A549 (cell line): ENCODE measurements at regions not wholly inside any gene's neighbourhood (a gene's known extent, or its start where the extent isn't known, plus 50 kb on each side); places are given as distances from the start of the nearest gene placed in this dataset.

Experiments
- ATAC-seq, 2 experiments: fragments of 200-7000 bp in 1 of 2; fragments of >200 bp in 1 of 2; cut with Nextera tagmentation in 1 of 2; cut with Tn5 transposase in 1 of 2; 3 replicates each; pipeline versions ENCODE4 v1.8.0 to v1.9.1; 2018 to 2020; ENCODE audit warnings: mild to moderate bottlenecking in 1 of 2, moderate library complexity in 1 of 2
- CTCF ChIA-PET: fragments of 300-600 bp; sonication (Branson Sonifier 250); formaldehyde crosslinking; extraction: SDS; loops from one replicate; lab custom pipeline; 2021; ENCODE audit warnings: antibody characterized with exemption, inconsistent platforms; lab: Yijun Ruan, JAX
- POLR2A ChIA-PET: fragments of 350-600 bp; formaldehyde crosslinking; extraction: SDS; loops from one replicate; lab custom pipeline; 2021; ENCODE audit warnings: antibody characterized with exemption, inconsistent platforms; lab: Yijun Ruan, JAX
- DNase-seq, 2 experiments: peaks; one replicate each; pipeline versions ENCODE4 v3.0.0 to v3.0.0-alpha.2; 2011 to 2016; ENCODE audit warnings: low read depth in 1 of 2, low spot score in 1 of 2
- FAIRE-seq: peaks from 2 replicates; lab custom pipeline; 2011; peaks lifted over from hg19 to GRCh38; lab: Jason Lieb, UNC
- H3K27ac ChIP-seq, 2 experiments: fragments of >200 bp; sonication (Bioruptor Twin); formaldehyde crosslinking; 3 replicates each; pipeline ENCODE4 v1.5.1; 2016 to 2017
- H3K4me1 ChIP-seq: fragments of >200 bp; sonication (Bioruptor Twin); formaldehyde crosslinking; 3 replicates; pipeline ENCODE4 v1.6.1; 2016
- H3K4me2 ChIP-seq: fragments of >200 bp; sonication (Bioruptor Twin); formaldehyde crosslinking; 3 replicates; pipeline ENCODE4 v1.6.1; 2016
- H3K4me3 ChIP-seq: fragments of >200 bp; sonication (Bioruptor Twin); formaldehyde crosslinking; 3 replicates; pipeline ENCODE4 v1.5.1; 2016
- H3K9me3 ChIP-seq: fragments of >200 bp; sonication (Bioruptor Twin); formaldehyde crosslinking; 3 replicates; pipeline ENCODE4 v1.6.1; 2016
- ATOH8 ChIP-seq: fragments of 250-450 bp; sonication (Bioruptor Pico); IDR thresholded peaks from 2 replicates; pipeline ENCODE4 v1.5.0; 2020; ENCODE audit warnings: low read depth, mild to moderate bottlenecking, moderate library complexity
- BHLHE40 ChIP-seq: IDR thresholded peaks from 2 replicates; pipeline ENCODE4 v1.6.1; 2012; ENCODE audit warnings: low read depth, low read length, inconsistent platforms
- CEBPB ChIP-seq, 2 experiments: fragments of >200 bp in 1 of 2; sonication (Bioruptor Twin) in 1 of 2; formaldehyde crosslinking in 1 of 2; IDR thresholded peaks; 2 replicates each; pipeline ENCODE4 v1.6.1; 2012 to 2016
- CHD2 ChIP-seq: fragments of 150-350 bp; IDR thresholded peaks from 2 replicates; pipeline ENCODE4 v1.6.1; 2014; ENCODE audit warnings: low read length; ENCODE audit not compliant: partially characterized antibody
- CHD4 ChIP-seq: fragments of 200-600 bp; sonication (generic); IDR thresholded peaks from 2 replicates; pipeline ENCODE4 v1.6.1; 2016; ENCODE audit warnings: antibody characterized with exemption, mild to moderate bottlenecking, borderline replicate concordance
- EHMT2 ChIP-seq: fragments of 200-600 bp; sonication (generic); IDR thresholded peaks from 2 replicates; pipeline ENCODE4 v1.6.1; 2016; ENCODE audit warnings: antibody characterized with exemption, low read depth, mild to moderate bottlenecking, moderate library complexity
- ESRRA ChIP-seq: fragments of 150-350 bp; IDR thresholded peaks from 2 replicates; pipeline ENCODE4 v1.6.1; 2014; ENCODE audit warnings: mild to moderate bottlenecking, low read length, borderline replicate concordance
- FOSL2 ChIP-seq, 2 experiments: fragments of 450-650 bp in 1 of 2; fragments of >200 bp in 1 of 2; sonication (Bioruptor Twin) in 1 of 2; formaldehyde crosslinking; IDR thresholded peaks; 2 replicates each; pipeline versions ENCODE4 v1.5.0 to v1.6.1; 2016 to 2020; ENCODE audit warnings: mild to moderate bottlenecking in 1 of 2, moderate library complexity in 1 of 2
- HDAC2 ChIP-seq: fragments of 200-600 bp; sonication (generic); IDR thresholded peaks from 2 replicates; pipeline ENCODE4 v1.6.1; 2016
- HEYL ChIP-seq: fragments of 250-450 bp; sonication (Bioruptor Pico); IDR thresholded peaks from 2 replicates; pipeline ENCODE4 v1.8.0; 2021; ENCODE audit warnings: mild to moderate bottlenecking, moderate library complexity
- HOXB5 ChIP-seq: fragments of 250-450 bp; sonication (Bioruptor Pico); IDR thresholded peaks from 2 replicates; pipeline ENCODE4 v1.5.0; 2020; ENCODE audit warnings: mild to moderate bottlenecking, moderate library complexity
- MAFK ChIP-seq: fragments of 450-650 bp; IDR thresholded peaks from 2 replicates; pipeline ENCODE4 v1.6.1; 2014; ENCODE audit not compliant: partially characterized antibody
- MAX ChIP-seq: IDR thresholded peaks from 2 replicates; pipeline ENCODE4 v1.6.1; 2012
- MYC ChIP-seq: IDR thresholded peaks from 2 replicates; pipeline ENCODE4 v1.6.1; 2012; ENCODE audit warnings: mild to moderate bottlenecking, inconsistent platforms, low read length, improper control_type of control experiment, borderline replicate concordance
- NPAS2 ChIP-seq: fragments of 250-450 bp; sonication (Bioruptor Pico); IDR thresholded peaks from 2 replicates; pipeline ENCODE4 v1.8.0; 2022; ENCODE audit warnings: mild to moderate bottlenecking, moderate library complexity, borderline replicate concordance
- PBX3 ChIP-seq: IDR thresholded peaks from 2 replicates; pipeline ENCODE4 v1.6.1; 2012
- POLR2A ChIP-seq: IDR thresholded peaks from 2 replicates; pipeline ENCODE4 v1.6.1; 2012; ENCODE audit warnings: mild to moderate bottlenecking, low read length
- REST ChIP-seq: fragments of 200-600 bp; sonication (generic); IDR thresholded peaks from 2 replicates; pipeline ENCODE4 v1.6.1; 2016; ENCODE audit warnings: antibody characterized with exemption, mild to moderate bottlenecking, moderate library complexity
- SREBF2 ChIP-seq: fragments of 450-650 bp; IDR thresholded peaks from 2 replicates; pipeline ENCODE4 v1.6.1; 2014; ENCODE audit warnings: mild to moderate bottlenecking, moderate library complexity
- ZFP36 ChIP-seq: fragments of 450-650 bp; IDR thresholded peaks from 2 replicates; pipeline ENCODE4 v1.6.1; 2014; ENCODE audit warnings: borderline replicate concordance; ENCODE audit not compliant: partially characterized antibody
- WGBS: methylation state at CpG from one replicate; pipeline ENCODE4 v1.1.6; 2017; ENCODE audit errors: missing lambda C conversion rate; 5-methylcytosine and 5-hydroxymethylcytosine counted together

- no peak for FAIRE-seq
- 47% methylated on average over 4 of the region's 4 CpGs for whole genome bisulfite sequencing
- H3K27ac ChIP-seq = no peak overlapping the region
- no peak for DNase-seq
- no peak for ATAC-seq
- H3K4me1 ChIP-seq = no peaks in the 10 kb centered on the region
- H3K4me2 ChIP-seq = no peak overlapping the region
- no peak overlapping the region for H3K4me3 ChIP-seq
- TF ChIP-seq POLR2A (no peak), FOSL2 (IDR thresholded peaks at IDR 0.05) (no peak), FOSL2 (CRISPR knock-in tag; IDR thresholded peaks at IDR 0.05) (no peak), ZFP36 (no peak), NPAS2 (CRISPR knock-in tag) (no peak), CHD4 (no peak), MAFK (no peak), SREBF2 (no peak), EHMT2 (no peak), REST (no peak), HDAC2 (no peak), BHLHE40 (no peak), MYC (no peak)
- TF ChIP-seq, all 56 proteins: peak for 0
- CTCF ChIA-PET = interaction anchor here (0.9 to 1.4 kb wide), 2 partner anchors 10 kb away, joined by 3 to 6 read pairs; no protein-coding TSS in a partner anchor
- POLR2A ChIA-PET = no interaction called here
- H3K9me3 ChIP-seq = no peaks in the 10 kb centered on the region
Measured at GRCh38 chr6:149261364-149262040, 56.0 kb upstream of the TAB2 start.

GRCh38 chr6:149263321-149263720 is 54.2 kb upstream of the TAB2 start:
- POLR2A ChIA-PET = no interaction called here
- H3K4me3 ChIP-seq = no peak overlapping the region
- no peak for FAIRE-seq
- H3K4me1 ChIP-seq = no peaks in the 10 kb centered on the region
- TF ChIP-seq HEYL (CRISPR knock-in tag) (no peak), ATOH8 (CRISPR knock-in tag) (no peak), MAX (no peak), CEBPB (IDR thresholded peaks at IDR 0.05) (no peak), REST (no peak), PBX3 (no peak), HOXB5 (CRISPR knock-in tag) (no peak), SREBF2 (no peak), CHD2 (no peak), CHD4 (no peak), ESRRA (no peak)
- no peaks in the 10 kb centered on the region for H3K9me3 ChIP-seq
- no peak for ATAC-seq
- DNase-seq = no peak
- 94% methylated on average over 2 of the region's 2 CpGs for WGBS
- H3K27ac ChIP-seq = no peak overlapping the region
- no peak overlapping the region for H3K4me2 ChIP-seq
- CTCF ChIA-PET = no interaction called here
